Amygdala (tissue), 56 donors: ENCODE measurements at regions not wholly inside any gene's neighbourhood (a gene's known extent, or its start where the extent isn't known, plus 50 kb on each side); places are given as distances from the start of the nearest gene placed in this dataset.
A peak's percentile ranks its signal among the peaks of the same experiment; 100 is the strongest.

Experiments
- DNase-seq, 56 donors: peaks; one replicate each; lab custom pipeline; 2025; lab: John Stamatoyannopoulos, UW

GRCh38 chr5:67542479-67542878 lies 345.9 kb upstream of the CD180 start:
- DNase-seq, result no peak

GRCh38 chr5:67541875-67542274 lies 345.3 kb upstream of the CD180 start:
- DNase-seq, result no peak

- DNase-seq, result no peak
Observed at GRCh38 chr5:67538855-67539506, 342.4 kb upstream of the CD180 start.

- no peak for DNase-seq
Observed at GRCh38 chr5:67537439-67538148, 341.0 kb upstream of the CD180 start.

GRCh38 chr5:67536866-67537265 lies 340.3 kb upstream of the CD180 start:
- DNase-seq, result no peak

- DNase-seq, result peak in 1 of 56 donors; percentile 10
Observed at GRCh38 chr5:67530609-67531255, 334.1 kb upstream of the CD180 start.

GRCh38 chr5:67528953-67529352 lies 332.4 kb upstream of the CD180 start:
- DNase-seq, result no peak

- no peak for DNase-seq
Observed at GRCh38 chr5:67526793-67527192, 330.2 kb upstream of the CD180 start.

- no peak for DNase-seq
Observed at GRCh38 chr5:67520161-67520908, 323.7 kb upstream of the CD180 start.

GRCh38 chr5:67518227-67518626 lies 321.6 kb upstream of the CD180 start:
- no peak for DNase-seq

GRCh38 chr5:67516948-67517565 lies 320.5 kb upstream of the CD180 start:
- DNase-seq, result peak in 1 of 56 donors; percentile 6

- DNase-seq, result no peak
Observed at GRCh38 chr5:67515762-67516161, 319.2 kb upstream of the CD180 start.

- DNase-seq, result no peak
Observed at GRCh38 chr5:67515020-67515689, 318.6 kb upstream of the CD180 start.

GRCh38 chr5:67512758-67513157 lies 316.2 kb upstream of the CD180 start:
- DNase-seq, result no peak

- DNase-seq, result no peak
Observed at GRCh38 chr5:67511911-67512310, 315.3 kb upstream of the CD180 start.

GRCh38 chr5:67510204-67510603 lies 313.6 kb upstream of the CD180 start:
- no peak for DNase-seq

- DNase-seq, result no peak
Observed at GRCh38 chr5:67509402-67510186, 313.0 kb upstream of the CD180 start.

GRCh38 chr5:67506241-67506640 lies 309.6 kb upstream of the CD180 start:
- no peak for DNase-seq

- no peak for DNase-seq
Observed at GRCh38 chr5:67502951-67503350, 306.4 kb upstream of the CD180 start.
